Fibroblast of villous mesenchyme (primary cell): ENCODE measurements at regions not wholly inside any gene's neighbourhood (a gene's known extent, or its start where the extent isn't known, plus 50 kb on each side); places are given as distances from the start of the nearest gene placed in this dataset.
"Not testable (repeated sequence)": the region's sequence is repeated elsewhere in the genome, so short reads cannot be mapped to it uniquely, and the experiment has no call there.

Experiments
- DNase-seq: peaks from one replicate; pipeline ENCODE4 v3.0.0-alpha.2; 2010; ENCODE audit warnings: low read depth
- H3K4me3 ChIP-seq: 2 replicates; pipeline ENCODE4 v1.5.1; 2011; ENCODE audit warnings: low read depth, mild to moderate bottlenecking, low read length
- CTCF ChIP-seq: IDR thresholded peaks from 2 replicates; pipeline ENCODE4 v1.5.1; 2012; ENCODE audit warnings: low read depth, mild to moderate bottlenecking, low read length; ENCODE audit not compliant: insufficient read depth

- no peak overlapping the region for H3K4me3 ChIP-seq
- no peak for TF ChIP-seq CTCF
- DNase-seq, result no peak
Observed at GRCh38 chr7:120056227-120056626, 216.7 kb upstream of the KCND2 start.

DNA sequence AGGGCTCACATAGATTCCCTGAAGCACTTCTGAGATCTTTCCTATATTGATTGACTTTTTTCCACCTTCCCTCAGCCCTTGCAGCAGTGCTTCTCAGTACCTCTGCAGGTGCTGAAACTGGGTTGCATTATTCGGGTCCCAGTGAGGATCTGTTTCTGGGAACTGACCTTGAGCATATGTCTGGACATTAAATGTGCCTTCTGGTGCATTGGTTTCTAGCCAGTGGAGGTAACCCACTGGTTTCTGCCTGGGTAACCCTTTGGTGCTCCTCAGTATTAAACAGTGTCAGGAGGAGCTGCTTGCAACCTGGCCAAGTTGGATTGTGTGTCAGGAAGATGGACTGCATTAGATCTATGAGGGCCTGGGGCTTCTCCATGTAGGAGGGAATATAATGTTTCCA, 213.3 kb upstream of the KCND2 start:
- no peak overlapping the region for H3K4me3 ChIP-seq
- DNase-seq, result no peak
- TF ChIP-seq CTCF, result no peak

GRCh38 chr7:120060281-120060680, 212.7 kb upstream of the KCND2 start:
- no peak overlapping the region for H3K4me3 ChIP-seq
- peak; percentile 75 for DNase-seq
- TF ChIP-seq CTCF, result no peak

DNA sequence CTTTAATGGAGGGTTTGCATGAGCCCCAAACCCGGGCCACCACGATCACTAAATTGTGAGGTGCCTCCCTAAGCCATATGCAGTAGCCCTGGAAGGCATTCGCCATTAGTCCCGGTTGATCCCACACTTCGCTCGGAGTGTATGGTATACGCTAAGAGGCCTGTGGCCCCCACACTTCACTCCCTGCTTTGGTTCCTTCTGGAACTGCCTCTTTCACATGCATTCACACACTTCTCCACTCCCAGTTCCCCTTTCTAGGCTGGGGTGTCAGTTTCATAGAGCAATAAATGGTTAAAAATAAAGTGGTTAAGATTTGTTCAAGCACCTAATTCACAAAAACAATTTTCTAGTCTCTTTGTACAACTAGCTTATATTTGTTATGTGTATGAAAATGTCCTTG, 212.1 kb upstream of the KCND2 start:
- DNase-seq, result no peak
- H3K4me3 ChIP-seq, result no peak overlapping the region
- TF ChIP-seq CTCF, result no peak

- peak; percentile 95 for DNase-seq
- TF ChIP-seq CTCF, result no peak
Observed at GRCh38 chr7:120064565-120064964, 208.4 kb upstream of the KCND2 start.

DNA sequence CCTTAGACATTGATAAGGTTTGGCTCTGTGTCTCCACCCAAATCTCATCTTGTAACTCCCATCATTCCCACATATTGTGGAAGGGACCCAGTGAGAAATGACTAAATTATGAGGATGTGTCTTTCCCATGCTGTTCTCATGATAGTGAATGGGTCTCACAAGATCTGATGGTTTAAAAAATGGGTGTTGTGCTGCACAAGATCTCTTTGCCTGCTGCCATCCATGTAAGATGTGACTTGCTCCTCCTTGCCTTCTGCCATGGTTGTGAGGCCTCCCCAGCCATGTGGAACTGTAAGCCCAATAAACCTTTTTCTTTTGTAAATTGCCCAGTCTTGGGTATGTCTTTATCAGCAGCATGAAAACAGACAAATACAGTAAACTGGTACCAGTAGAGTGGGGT, 206.1 kb upstream of the KCND2 start:
- not testable (repeated sequence) for DNase-seq

More at GRCh38 chr7:120064565-120064964, 208.4 kb upstream of the KCND2 start:
- H3K4me3 ChIP-seq, result no peak overlapping the region

DNA sequence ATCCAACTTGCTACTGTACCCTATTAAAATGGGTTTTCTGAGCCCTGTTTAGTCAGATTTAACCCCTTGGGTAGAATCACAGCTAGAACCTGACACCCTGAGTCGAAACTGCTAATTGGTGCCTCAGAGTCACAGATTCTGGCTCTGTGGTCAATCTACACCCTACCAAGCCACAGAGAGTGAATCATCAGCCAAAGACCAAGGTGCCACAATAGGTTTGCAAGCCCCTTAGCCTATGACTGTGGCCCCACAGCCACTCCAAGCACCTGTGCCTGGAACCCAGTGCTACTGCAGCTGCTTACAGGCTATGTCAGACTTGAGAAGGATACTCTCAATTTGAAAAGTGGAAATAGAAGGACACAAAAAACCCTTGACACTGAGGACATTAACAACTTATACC, 202.8 kb upstream of the KCND2 start:
- DNase-seq, result no peak
- no peak overlapping the region for H3K4me3 ChIP-seq
- no peak for TF ChIP-seq CTCF

More for the DNA sequence above, 206.1 kb upstream of the KCND2 start:
- H3K4me3 ChIP-seq, result not testable (repeated sequence)
